GM12865 (cell line): ENCODE measurements at regions not wholly inside any gene's neighbourhood (a gene's known extent, or its start where the extent isn't known, plus 50 kb on each side); places are given as distances from the start of the nearest gene placed in this dataset.

Experiments used
- DNase-seq: peaks from one replicate; pipeline ENCODE4 v3.0.0; 2010; ENCODE audit warnings: low read depth
- H3K4me3 ChIP-seq: 2 replicates; pipeline ENCODE4 v1.5.1; 2011; ENCODE audit warnings: mild to moderate bottlenecking, low read depth, low read length, control low read depth
- TF ChIP-seq, protein P1 (sequence below): IDR thresholded peaks from 2 replicates; pipeline ENCODE4 v1.5.1; 2011; ENCODE audit warnings: low read length, control low read depth, low read depth, inconsistent platforms; ENCODE audit not compliant: insufficient read depth; ENCODE audit errors: missing control alignments

DNA sequence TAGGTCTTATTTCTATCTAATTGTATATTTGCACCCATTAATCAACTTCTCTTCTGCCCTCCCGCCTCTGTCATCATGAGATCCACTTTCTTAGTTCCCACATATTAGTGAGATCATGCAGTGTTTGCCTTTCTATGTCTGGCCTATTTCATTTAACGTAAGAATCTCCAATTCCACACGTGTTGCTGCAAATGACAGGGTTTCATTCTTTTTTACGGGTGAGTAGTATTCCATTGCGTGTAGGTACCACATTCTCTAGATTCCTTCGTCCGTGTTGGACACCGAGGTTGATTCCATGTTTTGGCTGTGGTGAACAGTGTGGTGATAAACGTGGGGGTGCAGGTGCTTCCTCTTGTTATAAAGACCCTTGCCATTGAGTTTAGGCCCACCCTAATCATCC is 64.7 kb upstream of the GSE1 start:
- no peak overlapping the region for H3K4me3 ChIP-seq
- TF ChIP-seq, protein P1, sequence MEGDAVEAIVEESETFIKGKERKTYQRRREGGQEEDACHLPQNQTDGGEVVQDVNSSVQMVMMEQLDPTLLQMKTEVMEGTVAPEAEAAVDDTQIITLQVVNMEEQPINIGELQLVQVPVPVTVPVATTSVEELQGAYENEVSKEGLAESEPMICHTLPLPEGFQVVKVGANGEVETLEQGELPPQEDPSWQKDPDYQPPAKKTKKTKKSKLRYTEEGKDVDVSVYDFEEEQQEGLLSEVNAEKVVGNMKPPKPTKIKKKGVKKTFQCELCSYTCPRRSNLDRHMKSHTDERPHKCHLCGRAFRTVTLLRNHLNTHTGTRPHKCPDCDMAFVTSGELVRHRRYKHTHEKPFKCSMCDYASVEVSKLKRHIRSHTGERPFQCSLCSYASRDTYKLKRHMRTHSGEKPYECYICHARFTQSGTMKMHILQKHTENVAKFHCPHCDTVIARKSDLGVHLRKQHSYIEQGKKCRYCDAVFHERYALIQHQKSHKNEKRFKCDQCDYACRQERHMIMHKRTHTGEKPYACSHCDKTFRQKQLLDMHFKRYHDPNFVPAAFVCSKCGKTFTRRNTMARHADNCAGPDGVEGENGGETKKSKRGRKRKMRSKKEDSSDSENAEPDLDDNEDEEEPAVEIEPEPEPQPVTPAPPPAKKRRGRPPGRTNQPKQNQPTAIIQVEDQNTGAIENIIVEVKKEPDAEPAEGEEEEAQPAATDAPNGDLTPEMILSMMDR: no peak
- DNase-seq: no peak

DNA sequence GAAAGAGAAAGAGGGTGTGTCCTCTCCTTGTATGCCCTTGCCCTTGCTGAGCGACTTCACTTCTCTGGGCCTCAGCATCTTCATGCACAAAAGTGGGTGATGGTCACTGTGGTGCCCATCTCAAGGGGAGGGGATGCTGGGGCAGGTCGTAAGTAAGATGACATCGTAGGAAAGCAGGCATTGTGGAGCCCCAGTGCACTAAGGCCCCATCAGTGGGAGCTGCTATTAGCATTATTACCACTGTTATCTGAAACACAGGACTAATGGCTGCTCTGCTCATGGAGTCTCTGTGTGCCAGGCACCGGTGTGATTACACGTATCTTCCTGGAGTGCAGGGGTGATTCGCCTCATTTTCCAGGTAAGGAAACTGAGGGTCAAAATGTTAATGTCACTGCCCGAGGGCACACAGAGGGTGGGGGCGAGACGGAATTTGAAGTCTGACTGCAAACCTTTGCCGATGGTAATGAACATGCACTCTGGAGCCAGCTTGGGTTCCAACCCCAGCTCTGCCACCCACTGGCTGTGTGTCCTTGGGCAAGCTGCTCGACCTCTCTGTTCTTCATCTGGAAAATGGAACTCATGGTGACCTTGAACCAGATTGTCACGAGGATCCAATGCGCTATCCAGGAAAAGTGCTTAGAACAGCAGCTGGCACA is 63.2 kb upstream of the GSE1 start:
- TF ChIP-seq, protein P1: no peak
- H3K4me3 ChIP-seq: no peak overlapping the region
- no peak for DNase-seq

DNA sequence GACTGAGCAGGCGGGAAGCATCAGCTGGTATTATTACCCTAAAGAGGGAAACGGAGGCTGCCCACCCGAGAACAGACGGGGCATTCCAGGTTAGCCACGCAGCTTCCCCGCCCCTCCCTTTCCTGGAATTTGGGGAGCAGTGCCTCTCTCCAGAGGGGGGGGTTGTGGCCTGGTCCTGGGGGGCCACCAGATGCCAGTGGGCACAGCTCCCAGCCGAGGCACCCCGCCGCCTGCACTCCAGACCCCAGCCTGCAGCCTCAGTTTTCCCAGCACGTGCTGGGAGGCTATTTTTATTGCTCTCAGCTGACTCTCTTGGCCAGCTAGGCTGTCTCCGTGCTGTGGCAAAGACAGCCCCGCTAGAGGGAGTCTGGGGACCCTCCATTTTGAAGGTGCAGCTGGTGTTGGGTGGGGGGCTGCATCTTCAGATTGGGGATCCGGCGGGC is 62.7 kb upstream of the GSE1 start:
- TF ChIP-seq, protein P1: no peak
- H3K4me3 ChIP-seq: no peak overlapping the region
- DNase-seq: no peak

DNA sequence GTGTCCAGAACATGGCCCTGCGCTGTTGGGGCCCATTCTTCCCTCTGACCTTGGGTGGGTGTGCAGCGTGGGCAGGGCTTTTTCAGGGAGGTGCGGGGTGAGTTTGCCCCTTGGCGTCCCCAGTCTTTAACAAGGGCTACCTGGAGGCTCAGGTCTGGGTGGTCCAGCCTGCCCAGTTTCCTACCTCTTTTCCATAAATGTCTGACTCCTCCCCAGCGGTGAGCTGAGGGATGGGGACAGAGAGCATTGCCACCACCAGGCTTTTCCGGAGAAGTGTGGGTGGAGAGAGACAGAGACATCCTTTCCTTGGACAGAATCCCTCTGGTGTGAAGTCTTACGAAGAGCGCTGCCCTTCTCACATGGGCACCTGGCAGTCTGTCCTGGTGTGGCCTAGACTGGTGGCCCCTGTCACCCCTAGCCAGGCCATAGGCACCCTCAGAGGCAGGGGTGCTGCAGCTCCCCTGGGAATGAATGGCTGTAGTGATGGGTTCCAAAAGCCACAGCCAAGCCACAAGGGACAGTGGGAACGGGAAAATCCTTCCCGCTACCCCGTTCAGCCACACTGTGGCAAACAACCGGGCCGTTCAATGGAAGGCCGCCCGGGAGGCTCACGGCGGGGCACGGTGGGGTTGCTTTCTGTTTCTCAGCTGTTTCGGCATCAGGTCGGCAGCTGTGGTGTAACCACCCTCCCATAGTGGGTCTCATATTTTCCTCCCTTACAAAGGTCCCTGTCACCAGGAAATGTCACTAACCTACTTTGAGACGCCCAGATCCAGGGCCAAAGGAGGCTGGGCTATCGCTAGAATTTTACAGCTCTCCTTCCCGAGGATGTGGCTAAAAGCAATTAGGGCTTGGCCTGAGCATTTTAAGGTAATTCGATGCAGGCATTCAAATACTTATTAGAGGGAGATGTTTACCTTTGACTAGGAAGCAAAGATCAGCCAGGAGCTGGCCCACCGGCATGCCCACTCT is 61.9 kb upstream of the GSE1 start:
- TF ChIP-seq, protein P1: no peak
- no peak for DNase-seq
- no peak overlapping the region for H3K4me3 ChIP-seq

DNA sequence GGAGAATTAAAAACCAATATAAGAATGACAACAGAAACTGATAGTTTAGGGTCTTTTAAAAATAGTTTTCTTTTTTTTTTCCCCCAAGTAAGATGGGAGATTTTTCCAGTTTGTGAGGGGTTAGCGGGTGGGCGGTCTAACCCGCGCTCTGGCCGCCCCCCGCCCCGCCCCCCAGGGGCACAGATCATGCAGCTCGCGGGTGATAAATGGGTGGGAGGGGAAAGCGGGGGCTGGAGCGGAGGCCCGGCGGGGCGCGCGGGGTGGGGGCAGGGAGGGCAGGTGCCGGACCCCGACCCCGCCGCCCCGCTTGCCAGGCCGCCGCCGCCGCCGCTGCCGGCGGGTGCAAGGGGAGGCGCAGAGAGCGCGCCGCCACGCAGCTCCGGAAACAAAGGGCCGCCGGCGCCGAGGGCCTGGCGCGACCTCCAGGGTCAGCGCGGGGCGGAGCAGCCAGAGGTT is 60.1 kb upstream of the GSE1 start:
- TF ChIP-seq, protein P1: no peak
- no peak for DNase-seq
- H3K4me3 ChIP-seq: peak overlapping the region; percentile 98

DNA sequence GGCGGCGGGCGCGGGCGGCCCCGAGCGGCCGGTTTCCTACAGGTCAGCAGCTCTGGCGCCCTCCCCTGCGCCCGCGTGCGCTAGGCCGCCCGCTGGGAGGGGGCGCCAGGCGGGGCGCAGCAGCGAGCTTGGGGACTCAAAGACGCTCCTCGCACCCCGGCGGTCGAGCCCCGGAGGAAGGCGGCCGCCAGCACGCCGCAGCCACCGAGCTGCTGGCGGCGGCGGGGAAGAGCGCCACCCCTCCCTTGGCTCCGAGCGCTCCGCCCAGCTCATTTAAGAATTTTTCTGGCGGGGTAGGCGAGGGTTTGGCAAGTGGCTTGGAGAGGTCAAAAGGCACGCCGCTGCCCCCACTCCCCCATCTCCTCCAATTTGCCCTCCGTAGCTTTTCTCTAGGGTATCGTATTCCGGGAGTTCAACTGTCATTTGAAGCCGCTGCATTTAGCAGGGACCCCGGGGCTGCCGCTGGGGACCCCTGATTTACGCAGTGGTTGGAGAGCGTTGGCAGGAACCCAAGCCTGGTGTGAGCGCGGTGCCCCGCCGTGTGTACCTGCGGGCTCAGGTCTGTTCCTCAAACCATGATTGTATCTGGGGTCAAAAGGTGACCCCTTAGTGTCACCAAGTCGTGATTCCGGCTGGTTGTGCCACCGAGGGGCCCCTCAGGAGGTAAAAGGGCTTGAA is 59.5 kb upstream of the GSE1 start:
- TF ChIP-seq, protein P1: peak; percentile 16
- H3K4me3 ChIP-seq: peak overlapping the region; percentile 98
- DNase-seq: peak; percentile 84
